Colonic mucosa (tissue), 4 donors: ENCODE measurements at regions not wholly inside any gene's neighbourhood (a gene's known extent, or its start where the extent isn't known, plus 50 kb on each side); places are given as distances from the start of the nearest gene placed in this dataset.

Source experiments
- DNase-seq: peaks from one replicate; pipeline ENCODE4 v3.0.0-alpha.2; 2020
- H3K27ac ChIP-seq: fragments of 200-600 bp; one replicate; pipeline ENCODE4 v1.8.0; 2021
- H3K27me3 ChIP-seq: fragments of 200-600 bp; one replicate; pipeline ENCODE4 v1.8.0; 2021
- H3K36me3 ChIP-seq: fragments of 200-600 bp; one replicate; pipeline ENCODE4 v1.8.0; 2021
- H3K4me1 ChIP-seq: fragments of 200-600 bp; one replicate; pipeline ENCODE4 v1.8.0; 2021; ENCODE audit warnings: mild to moderate bottlenecking
- H3K4me3 ChIP-seq: fragments of 200-600 bp; one replicate; pipeline ENCODE4 v1.8.0; 2021
- H3K9ac ChIP-seq, 2 donors: one replicate each; pipeline ENCODE4 v1.7.0; 2013; ENCODE audit warnings: control low read depth in 2 of 2, low read depth in 2 of 2, low read length in 2 of 2
- H3K9me3 ChIP-seq: fragments of 200-600 bp; one replicate; pipeline ENCODE4 v1.8.0; 2021
- CTCF ChIP-seq: fragments of 200-600 bp; IDR thresholded peaks from one replicate; pipeline ENCODE4 v1.8.0; 2022; ENCODE audit warnings: antibody characterized with exemption, mild to moderate bottlenecking
- intact Hi-C: fragments of 100-400 bp; cut with DNase I; formaldehyde crosslinking; loops from one replicate; pipeline ENCODE4 v1.14.1; 2022
- donor health status: healthy.
- donor health status: DM: no; HTN: no; CAD: no.
- donor health status: DM: no; HTN: no; CAD: no.

- TF ChIP-seq CTCF = no peak
- Histone ChIP-seq H3K9ac (no peak overlapping the region), H3K4me1 (no peaks in the 10 kb centered on the region), H3K27me3 (no peaks in the 10 kb centered on the region), H3K36me3 (no peaks in the 10 kb centered on the region), H3K27ac (no peak overlapping the region), H3K4me3 (no peak overlapping the region), H3K9me3 (no peaks in the 10 kb centered on the region)
- no peak for DNase-seq
- intact Hi-C loops = no loop called here
Observed at GRCh38 chr10:10094691-10095090, 923.0 kb upstream of the CELF2 start.

GRCh38 chr10:10096296-10096695, 921.4 kb upstream of the CELF2 start:
- H3K4me3 ChIP-seq = no peak overlapping the region
- H3K4me1 ChIP-seq = no peaks in the 10 kb centered on the region
- DNase-seq = no peak
- H3K27ac ChIP-seq = no peak overlapping the region
- TF ChIP-seq CTCF = no peak
- no peaks in the 10 kb centered on the region for H3K9me3 ChIP-seq
- H3K27me3 ChIP-seq = no peaks in the 10 kb centered on the region
- H3K36me3 ChIP-seq = no peaks in the 10 kb centered on the region
- no peak overlapping the region for H3K9ac ChIP-seq
- intact Hi-C loops = no loop called here

GRCh38 chr10:10096898-10097297, 920.8 kb upstream of the CELF2 start:
- no peak for DNase-seq
- intact Hi-C loops = no loop called here

GRCh38 chr10:10101106-10101505, 916.6 kb upstream of the CELF2 start:
- Histone ChIP-seq H3K4me3 (no peak overlapping the region), H3K27ac (no peak overlapping the region), H3K4me1 (no peaks in the 10 kb centered on the region), H3K9me3 (no peaks in the 10 kb centered on the region), H3K9ac (no peak overlapping the region), H3K36me3 (no peaks in the 10 kb centered on the region), H3K27me3 (no peaks in the 10 kb centered on the region)
- intact Hi-C loops = no loop called here
- no peak for TF ChIP-seq CTCF
- DNase-seq = no peak

More at GRCh38 chr10:10096898-10097297, 920.8 kb upstream of the CELF2 start:
- no peak overlapping the region for H3K27ac ChIP-seq
- TF ChIP-seq CTCF = no peak
- no peaks in the 10 kb centered on the region for H3K36me3 ChIP-seq
- no peaks in the 10 kb centered on the region for H3K4me1 ChIP-seq
- H3K9me3 ChIP-seq = no peaks in the 10 kb centered on the region
- no peaks in the 10 kb centered on the region for H3K27me3 ChIP-seq
- H3K4me3 ChIP-seq = no peak overlapping the region
- no peak overlapping the region for H3K9ac ChIP-seq

GRCh38 chr10:10110844-10111490, 906.7 kb upstream of the CELF2 start:
- no peak for DNase-seq
- no peaks in the 10 kb centered on the region for H3K36me3 ChIP-seq
- TF ChIP-seq CTCF = no peak
- H3K9me3 ChIP-seq = no peaks in the 10 kb centered on the region
- no peaks in the 10 kb centered on the region for H3K4me1 ChIP-seq
- intact Hi-C loops = no loop called here
- H3K9ac ChIP-seq = no peak overlapping the region
- H3K27ac ChIP-seq = no peak overlapping the region
- H3K4me3 ChIP-seq = no peak overlapping the region
- H3K27me3 ChIP-seq = no peaks in the 10 kb centered on the region
